ENCODE measurements at regions not wholly inside any gene's neighbourhood (a gene's known extent, or its start where the extent isn't known, plus 50 kb on each side); places are given as distances from the start of the nearest gene placed in this dataset.
A peak's percentile ranks its signal among the peaks of the same experiment; 100 is the strongest.

- TF ChIP-seq RAD21 (IDR thresholded peaks at IDR 0.05 in 1 of 2, conservative IDR thresholded peaks at IDR 0.05 in 1 of 2; ENCODE audit: low read depth in 2 of 2, low read length in 2 of 2) = peak; percentile 67 to 77
- peak; percentile 73 for TF ChIP-seq TEAD4 (IDR thresholded peaks at IDR 0.05; ENCODE audit: low read depth, low read length)
- TF ChIP-seq EGR1 (IDR thresholded peaks at IDR 0.05; ENCODE audit: borderline replicate concordance, low read depth, low read length) = no peak
- TF ChIP-seq CBX5 (IDR thresholded peaks at IDR 0.05; ENCODE audit: low read depth, low read length) = no peak
- 0 out of 2 replicates have a peak, but pooled peaks have one; percentile 4 for TF ChIP-seq TCF12 (IDR thresholded peaks at IDR 0.05; ENCODE audit: low read depth, low read length)
- TF ChIP-seq CREB1 (IDR thresholded peaks at IDR 0.05) = no peak
- no peak for TF ChIP-seq SP1 (IDR thresholded peaks at IDR 0.05; ENCODE audit: low read depth, low read length)
- TF ChIP-seq YY1 (IDR thresholded peaks at IDR 0.05; ENCODE audit: low read depth, low read length) = no peak
- TF ChIP-seq ASH2L (IDR thresholded peaks at IDR 0.05; ENCODE audit: low read length) = no peak
Observed at GRCh38 chr3:104460477-104461406, 906.0 kb upstream of the ALCAM start (continued).
